ENCODE measurements at regions not wholly inside any gene's neighbourhood (a gene's known extent, or its start where the extent isn't known, plus 50 kb on each side); places are given as distances from the start of the nearest gene placed in this dataset.

GRCh38 chr4:43993196-43993902 lies 455.3 kb downstream of the KCTD8 start:
- intact Hi-C loops (cut with DNase I; ENCODE audit: low total_unique reads): no loop called here
- DNase-seq (ENCODE audit: low spot score in 2 of 2): no peak
- no peak overlapping the region for H3K4me3 ChIP-seq (ENCODE audit: low read depth, poor library complexity, severe bottlenecking)
- TF ChIP-seq CTCF (IDR thresholded peaks at IDR 0.05): no peak
- TF ChIP-seq POLR2A (IDR thresholded peaks at IDR 0.05): no peak
- 64 to 70% methylated on average over 2 of the region's 2 CpGs for WGBS, 2 donors

DNA sequence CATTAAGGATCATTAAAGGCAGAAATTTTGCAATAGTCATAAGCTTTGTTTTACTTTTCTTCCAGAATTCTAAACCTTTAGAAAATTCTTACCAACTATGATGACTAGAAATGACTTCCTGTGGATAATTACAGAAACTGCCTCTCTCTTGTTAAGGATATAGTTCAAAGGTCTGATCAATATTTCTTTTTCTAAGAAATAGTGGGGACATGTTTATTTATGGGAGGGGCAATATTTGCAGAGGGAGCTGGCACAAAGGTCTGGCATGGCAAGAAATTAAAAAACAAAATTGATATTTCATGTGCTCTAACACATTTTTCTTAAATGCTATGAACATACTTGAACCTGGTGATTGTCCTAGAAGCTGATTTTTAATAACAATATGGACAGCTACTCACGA lies 448.9 kb downstream of the KCTD8 start:
- TF ChIP-seq POLR2A (IDR thresholded peaks at IDR 0.05) (no peak), CTCF (IDR thresholded peaks at IDR 0.05) (no peak)
- DNase-seq (ENCODE audit: low spot score in 2 of 2): no peak
- intact Hi-C loops (cut with DNase I; ENCODE audit: low total_unique reads): no loop called here
- H3K4me3 ChIP-seq (ENCODE audit: low read depth, poor library complexity, severe bottlenecking): no peak overlapping the region
- 74 to 75% methylated on average over 1 of the region's 1 CpG for whole genome bisulfite sequencing, 2 donors

DNA sequence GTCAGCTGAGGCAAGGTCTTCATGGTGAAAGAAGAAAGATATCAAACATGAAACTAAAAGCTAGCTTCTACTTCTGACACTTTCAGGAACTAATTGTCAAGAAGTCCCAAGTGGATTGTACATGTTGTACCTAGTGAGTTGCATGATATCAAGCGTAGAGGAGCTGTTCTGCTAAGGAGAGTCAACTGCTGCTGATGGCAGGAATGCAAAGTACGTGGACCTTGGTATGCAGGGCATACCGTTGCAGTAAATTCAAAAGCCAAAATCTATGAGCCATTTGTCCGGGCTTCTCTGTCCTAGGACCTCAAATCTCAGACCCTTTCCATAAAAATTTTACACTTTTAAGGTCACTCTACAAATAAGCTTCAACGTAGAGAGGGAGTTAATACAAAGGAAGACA lies 446.2 kb downstream of the KCTD8 start:
- intact Hi-C loops (cut with DNase I; ENCODE audit: low total_unique reads): no loop called here
- H3K4me3 ChIP-seq (ENCODE audit: low read depth, poor library complexity, severe bottlenecking): no peak overlapping the region
- DNase-seq (ENCODE audit: low spot score in 2 of 2): no peak
- TF ChIP-seq POLR2A (IDR thresholded peaks at IDR 0.05): no peak
- TF ChIP-seq CTCF (IDR thresholded peaks at IDR 0.05): no peak
- WGBS, 2 donors: 80 to 87% methylated on average over 5 of the region's 5 CpGs

- TF ChIP-seq CTCF (IDR thresholded peaks at IDR 0.05): no peak
- no peak for TF ChIP-seq POLR2A (IDR thresholded peaks at IDR 0.05)
- no peak overlapping the region for H3K4me3 ChIP-seq (ENCODE audit: low read depth, poor library complexity, severe bottlenecking)
- WGBS, 2 donors: 87 to 90% methylated on average over 18 of the region's 18 CpGs
- no peak for DNase-seq (ENCODE audit: low spot score in 2 of 2)
- intact Hi-C loops (cut with DNase I; ENCODE audit: low total_unique reads): no loop called here
Measured at GRCh38 chr4:44016570-44017421, 431.8 kb downstream of the KCTD8 start.

GRCh38 chr4:44017422-44017739 lies 431.2 kb downstream of the KCTD8 start:
- H3K4me3 ChIP-seq (ENCODE audit: low read depth, poor library complexity, severe bottlenecking): no peak overlapping the region
- DNase-seq (ENCODE audit: low spot score in 2 of 2): no peak
- intact Hi-C loops (cut with DNase I; ENCODE audit: low total_unique reads): no loop called here
- TF ChIP-seq POLR2A (IDR thresholded peaks at IDR 0.05): no peak
- TF ChIP-seq CTCF (IDR thresholded peaks at IDR 0.05): no peak
- 89 to 92% methylated on average over 3 of the region's 3 CpGs for WGBS, 2 donors
